Pons (tissue), 1 donor: ENCODE measurements at regions not wholly inside any gene's neighbourhood (a gene's known extent, or its start where the extent isn't known, plus 50 kb on each side); places are given as distances from the start of the nearest gene placed in this dataset.

Experiments
- DNase-seq: peaks from one replicate; pipeline ENCODE4 v3.0.0-alpha.2; 2016; ENCODE audit warnings: low spot score

DNA sequence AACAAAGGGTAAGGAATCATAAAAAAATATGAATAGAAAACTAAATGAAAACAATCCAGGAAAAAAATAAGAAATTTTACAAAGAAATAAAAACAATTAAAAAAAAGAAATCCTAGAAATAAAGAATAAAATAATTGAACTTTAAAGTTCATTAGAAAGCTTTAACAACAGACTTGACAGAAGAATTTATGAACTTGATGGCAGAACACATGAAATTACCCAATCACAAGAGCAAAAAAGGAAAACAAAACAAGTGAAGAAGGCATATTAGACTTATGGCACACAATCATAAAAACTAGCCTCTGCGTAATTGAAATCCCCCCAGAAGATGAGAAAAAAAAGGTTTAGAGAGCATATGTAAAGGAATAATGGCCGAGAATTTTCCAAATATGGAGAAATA is 802.5 kb upstream of the B3GALT2 start:
- DNase-seq, result no peak

DNA sequence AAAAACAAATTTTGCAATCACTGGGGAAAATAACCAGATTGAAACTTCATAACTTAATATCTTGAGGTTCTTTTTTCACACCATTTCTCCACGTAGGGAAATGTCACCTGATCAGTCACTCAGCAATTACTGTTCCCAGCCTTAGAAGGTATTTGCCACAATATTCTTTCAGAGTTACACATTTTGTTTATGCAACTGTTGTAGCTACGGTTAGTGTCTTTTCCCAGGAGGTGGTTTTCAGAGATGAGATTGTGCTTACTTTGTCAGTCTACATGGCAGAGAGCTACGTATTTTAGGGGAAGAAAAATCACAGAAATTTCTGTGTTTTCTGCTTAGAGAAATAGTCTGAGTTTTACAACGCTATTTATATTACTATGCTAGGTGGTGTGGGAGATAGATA is 792.8 kb upstream of the B3GALT2 start:
- DNase-seq, result no peak

DNA sequence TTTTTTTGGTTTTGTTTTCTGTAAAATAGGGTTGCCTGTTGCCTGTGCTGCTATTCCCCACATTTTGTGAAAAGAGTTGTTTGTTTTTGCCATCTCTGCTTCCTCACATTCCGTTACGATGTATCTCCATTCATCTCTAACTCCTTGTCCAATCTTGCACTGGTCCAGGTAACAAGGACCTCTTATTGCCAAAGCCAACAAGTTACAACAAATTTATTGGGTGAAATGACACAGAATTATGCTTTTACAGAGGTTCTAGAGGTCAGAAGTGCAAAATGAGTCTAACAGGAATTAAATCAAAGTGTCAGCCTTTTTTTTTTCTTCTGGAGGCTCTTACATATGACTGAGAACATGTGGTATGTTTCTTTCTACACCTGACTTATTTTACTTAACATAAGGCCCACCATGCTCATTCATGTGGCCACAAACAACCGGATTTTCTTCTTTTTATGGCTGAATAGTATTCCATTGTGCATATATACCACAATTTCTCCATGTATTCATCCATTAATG is 787.9 kb upstream of the B3GALT2 start:
- DNase-seq, result no peak

DNA sequence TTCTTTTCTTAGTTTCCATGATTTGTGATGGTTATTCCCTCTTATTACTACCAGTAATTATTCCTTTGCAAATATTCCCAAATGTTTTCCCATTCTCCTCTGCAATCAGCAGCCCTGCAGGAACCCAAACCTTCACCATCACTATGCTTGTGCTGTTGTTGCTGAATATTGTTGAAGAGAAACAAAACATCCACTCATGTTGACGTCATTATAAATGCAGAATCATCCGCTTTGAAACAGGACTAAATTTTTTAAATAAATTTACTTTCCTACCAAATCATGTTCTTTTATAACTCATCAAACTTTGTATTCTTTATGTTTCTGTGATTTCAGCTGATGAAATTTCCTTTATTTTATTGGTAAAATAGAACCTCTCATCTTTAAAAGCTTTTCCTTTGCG is 787.0 kb upstream of the B3GALT2 start:
- DNase-seq, result no peak

DNA sequence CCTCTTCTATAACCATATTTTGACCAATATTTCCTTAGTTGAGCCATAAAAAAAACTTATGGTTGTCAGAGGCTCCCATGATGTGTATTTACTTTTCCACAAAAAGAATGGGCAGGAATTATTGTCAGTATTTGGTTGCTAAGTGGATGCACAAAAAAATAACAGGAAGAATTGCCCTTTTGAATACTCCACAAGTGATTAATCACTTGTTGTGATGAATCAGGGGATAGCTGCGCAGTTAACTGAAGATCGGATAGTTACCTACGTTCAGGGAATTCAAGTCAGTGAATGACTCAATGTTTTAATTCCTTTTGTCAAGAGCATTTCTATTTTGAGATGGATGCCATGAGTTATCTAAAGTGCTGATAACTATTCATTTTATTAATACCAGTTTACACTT is 785.2 kb upstream of the B3GALT2 start:
- no peak for DNase-seq

DNA sequence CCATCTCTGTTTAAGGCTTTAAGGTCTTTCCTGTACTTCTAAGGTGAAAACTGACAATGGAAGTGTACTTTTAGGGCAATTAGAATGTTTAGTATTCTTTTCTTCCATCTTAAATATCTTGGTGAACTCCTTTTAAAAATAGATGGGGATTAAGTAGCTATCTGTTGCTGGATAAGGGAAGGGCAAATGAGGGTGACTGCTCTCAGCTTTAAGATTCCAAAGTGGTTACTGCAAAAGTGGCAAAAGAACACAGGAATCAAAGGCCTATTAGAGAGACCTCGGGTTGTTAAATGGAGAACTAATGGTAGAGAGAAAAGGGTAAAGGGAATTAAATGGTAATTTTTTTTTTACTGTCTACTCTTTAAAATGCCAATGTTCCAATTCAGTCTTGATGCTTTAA is 774.1 kb upstream of the B3GALT2 start:
- DNase-seq, result no peak

DNA sequence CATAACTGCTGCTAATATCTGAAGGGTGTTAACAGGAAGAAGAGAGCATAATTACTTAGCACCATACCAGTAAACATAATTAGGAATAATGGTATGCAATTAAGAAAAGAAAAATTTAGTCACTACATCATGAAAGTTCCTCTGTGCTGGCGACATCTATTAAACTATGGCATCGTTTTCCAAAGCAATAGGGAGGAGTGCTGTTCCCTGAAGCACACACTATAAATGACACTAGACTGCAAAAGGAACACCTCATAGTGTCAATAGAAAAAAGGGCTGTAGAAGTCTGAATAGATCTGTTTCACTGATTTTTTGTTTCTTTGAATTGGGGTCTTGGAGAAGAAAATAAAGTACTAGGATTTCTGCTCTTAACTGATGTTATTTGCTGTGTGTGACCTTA is 773.6 kb upstream of the B3GALT2 start:
- no peak for DNase-seq

DNA sequence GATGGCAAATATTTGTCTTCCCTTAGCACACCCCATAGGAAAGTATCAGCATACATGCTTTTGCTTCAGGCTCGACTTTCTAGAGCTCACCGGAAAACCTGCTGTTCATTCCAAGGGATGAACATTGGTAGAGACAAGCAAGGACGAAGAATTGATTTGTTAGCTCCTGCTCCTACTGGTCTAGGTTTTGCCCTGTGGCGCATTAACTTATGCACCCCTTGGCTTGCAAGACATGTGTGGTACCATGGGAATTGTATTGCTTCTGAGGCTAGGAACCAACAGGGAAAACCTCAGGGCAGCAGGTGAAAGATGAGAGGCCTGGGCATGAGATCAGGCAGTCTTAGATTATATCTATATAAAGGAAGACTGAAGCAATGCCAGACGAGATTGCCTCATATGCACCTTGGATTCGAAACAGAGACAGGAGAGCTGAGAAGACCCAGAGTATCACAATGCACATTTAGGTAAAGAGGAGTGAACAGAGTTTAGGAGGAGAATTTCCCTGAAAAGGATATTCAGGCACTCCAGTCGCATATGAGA is 771.2 kb upstream of the B3GALT2 start:
- no peak for DNase-seq

DNA sequence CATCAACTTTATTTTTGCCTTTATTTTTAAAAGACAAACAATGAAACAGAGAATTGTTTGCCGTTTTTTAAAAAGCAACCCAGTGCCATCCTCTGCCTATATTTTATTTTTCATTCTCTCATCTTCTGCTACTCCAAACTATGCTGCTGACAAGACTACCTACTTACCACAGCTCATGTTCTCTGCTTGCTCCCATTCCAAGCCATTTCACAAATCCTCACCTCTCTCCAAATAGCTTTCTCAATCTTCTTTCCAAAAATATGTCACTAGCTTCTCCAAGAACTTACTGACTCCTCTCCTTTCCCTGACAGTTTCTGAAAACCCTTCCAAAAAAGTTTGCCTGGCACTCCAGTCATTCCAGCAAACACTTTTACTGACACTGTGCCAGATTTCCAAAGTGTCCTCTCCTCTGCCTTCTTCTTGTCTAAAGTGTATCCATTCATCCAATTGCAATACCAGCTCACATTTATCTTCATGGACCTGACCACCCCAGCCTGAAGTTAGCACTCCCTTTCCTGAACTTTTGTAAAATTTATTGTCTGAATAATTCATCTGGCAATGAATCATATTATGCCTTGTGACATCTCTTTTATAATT is 766.5 kb upstream of the B3GALT2 start:
- DNase-seq, result no peak

DNA sequence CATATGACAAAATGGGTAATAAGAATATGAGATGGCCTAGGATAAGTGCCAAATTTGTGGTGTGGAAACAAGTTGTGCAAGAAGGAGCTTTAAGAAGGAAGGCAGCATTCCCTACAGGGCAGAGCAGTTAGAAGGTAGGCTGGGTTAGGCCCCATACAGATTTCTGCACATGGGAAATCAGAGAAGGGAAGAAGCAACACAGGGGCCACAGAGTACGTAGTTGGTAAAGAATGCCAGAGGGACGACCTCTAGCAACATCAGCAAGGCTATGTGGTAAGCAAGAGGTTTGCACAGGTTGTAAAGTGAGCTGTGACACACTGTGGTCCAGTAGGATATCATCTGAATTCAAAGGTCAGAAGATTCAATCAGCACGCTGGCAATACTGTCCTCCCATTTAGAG is 765.6 kb upstream of the B3GALT2 start:
- DNase-seq, result no peak

DNA sequence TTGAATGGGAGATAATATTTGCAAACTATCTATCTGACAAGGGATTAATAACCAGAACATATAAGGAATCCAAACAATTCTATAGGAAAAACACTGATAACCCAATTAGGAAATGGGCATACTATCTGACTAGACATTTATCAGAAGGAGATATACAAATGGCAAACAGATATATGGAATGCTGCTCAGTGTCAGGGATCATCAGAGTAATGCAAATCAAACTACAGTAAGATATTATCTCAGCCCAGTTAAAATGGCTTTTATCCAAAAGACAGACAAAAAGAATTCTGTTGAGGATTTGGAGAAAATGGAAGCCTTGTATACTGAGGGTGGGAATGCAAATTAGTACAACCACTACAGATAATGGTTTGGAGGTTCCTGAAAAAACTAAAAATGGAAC is 758.0 kb upstream of the B3GALT2 start:
- no peak for DNase-seq

DNA sequence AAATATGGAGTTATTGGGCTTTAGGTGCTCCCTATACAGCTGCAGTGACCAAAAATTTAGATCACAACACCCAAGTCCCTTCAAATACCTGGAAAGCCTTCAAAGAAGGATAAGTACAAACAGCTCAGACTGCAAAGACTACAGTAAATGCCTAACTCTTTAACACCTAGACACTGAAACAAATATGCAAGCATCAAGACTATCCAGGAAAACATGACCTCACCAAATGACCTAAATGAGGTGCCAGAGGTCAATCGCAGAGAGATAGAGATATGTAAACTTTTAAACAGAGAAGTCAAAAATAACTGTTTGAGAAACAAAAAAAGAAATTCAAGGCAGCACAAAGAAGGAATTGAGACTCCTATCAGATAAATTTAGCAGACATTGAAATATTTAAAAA is 753.8 kb upstream of the B3GALT2 start:
- no peak for DNase-seq

DNA sequence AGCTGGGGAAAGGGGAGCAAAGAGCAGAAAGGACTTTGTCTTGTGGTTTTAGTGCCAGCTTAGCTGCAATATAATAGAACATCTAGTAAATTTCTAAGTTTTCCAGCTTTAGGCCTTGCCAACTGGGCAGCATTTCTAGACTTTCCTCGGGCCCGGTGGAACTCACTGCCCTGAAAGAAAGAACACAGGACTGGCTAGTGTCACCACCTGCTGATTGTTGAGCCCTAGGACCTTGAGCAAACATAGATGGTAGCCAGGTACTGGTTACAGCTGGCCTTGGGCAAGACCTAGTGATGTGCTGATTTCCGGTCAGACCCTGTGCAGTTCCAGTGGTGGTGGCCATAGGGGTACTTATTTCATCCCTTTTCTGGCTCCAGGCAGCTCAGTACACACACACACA is 753.2 kb upstream of the B3GALT2 start:
- no peak for DNase-seq

DNA sequence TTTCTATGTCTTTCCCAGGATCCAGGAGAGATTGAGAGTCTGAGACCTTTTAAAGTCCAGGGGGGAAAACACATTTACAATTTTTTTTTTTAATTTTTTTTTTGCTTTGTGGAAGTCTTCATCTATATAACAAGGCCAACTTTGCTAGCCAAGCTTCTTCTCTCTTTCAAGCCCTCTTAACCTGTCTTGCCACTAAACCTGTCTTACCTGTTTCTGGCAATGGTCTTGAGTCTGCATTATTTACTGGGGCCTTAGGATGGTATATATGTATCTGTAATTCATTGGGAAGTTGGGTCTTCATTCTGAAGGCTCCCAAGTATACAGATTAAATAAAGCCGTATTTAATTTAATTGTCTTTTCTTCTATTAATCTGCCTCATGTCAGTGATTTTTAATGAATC is 750.9 kb upstream of the B3GALT2 start:
- DNase-seq, result no peak

DNA sequence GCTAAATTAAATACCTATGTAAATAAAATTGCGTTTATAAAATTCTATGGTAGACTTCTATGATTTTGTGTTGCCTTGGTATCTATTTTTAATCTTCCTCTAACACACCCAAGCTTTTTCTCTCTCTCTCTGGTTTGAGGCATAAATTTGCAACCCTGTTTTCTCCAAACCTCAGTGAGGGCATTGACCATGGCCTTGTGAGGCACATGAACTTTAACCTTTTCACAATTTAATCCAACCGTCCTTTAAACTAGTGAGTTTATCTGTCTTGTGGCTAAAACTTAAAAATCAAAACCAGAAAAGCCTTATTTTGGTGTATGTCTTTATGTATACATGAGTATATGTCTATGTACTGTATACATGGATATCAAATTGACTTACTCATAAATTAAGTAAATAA is 746.6 kb upstream of the B3GALT2 start:
- no peak for DNase-seq

DNA sequence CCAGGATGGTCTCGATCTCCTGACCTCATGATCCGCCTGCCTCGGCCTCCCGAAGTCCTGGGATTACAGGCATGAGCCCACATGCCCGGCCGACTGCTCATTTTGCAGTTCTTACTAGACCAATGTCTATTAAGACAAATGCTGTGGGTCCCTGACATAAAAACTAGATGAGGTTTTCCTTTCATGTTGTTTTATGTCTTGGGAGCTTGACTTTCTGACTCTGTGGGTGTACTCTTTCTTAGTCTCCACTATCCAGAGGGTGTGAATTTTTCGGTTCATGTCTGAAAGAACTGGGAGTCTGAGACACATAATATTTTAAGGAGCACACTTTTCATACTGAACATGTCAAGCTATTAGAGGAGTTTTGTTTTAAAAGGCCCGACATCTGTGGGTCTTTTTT is 744.9 kb upstream of the B3GALT2 start:
- no peak for DNase-seq

DNA sequence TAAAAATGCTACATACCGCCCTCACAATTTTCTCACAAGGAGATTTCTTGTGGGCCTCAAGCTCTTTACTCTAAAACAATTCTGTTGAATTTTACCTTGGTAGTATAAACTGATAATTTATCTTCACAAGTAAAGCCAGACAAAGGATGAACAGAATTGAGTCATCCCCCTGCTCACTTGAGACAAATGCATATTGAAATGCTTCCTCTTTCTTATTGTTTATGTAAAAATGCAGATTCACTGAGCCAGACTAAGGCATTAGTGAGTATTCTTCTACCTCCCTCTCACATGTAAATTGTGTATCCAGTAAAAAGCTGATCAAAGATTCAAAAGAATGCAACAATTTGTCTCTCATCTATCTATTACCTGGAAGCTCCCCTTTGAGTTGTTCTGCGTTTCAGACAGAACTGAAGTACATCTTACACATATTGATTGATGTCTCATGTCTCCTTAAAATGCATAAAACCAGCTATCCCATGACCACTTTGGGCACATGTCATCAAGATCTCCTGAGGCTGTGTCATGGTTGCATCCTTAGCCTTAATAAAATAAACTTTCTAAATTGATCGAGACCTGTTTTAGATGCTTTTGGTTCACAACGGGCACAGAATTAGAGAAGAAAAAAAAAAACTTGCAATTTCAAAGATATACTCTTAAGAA is 743.1 kb upstream of the B3GALT2 start:
- DNase-seq, result no peak

DNA sequence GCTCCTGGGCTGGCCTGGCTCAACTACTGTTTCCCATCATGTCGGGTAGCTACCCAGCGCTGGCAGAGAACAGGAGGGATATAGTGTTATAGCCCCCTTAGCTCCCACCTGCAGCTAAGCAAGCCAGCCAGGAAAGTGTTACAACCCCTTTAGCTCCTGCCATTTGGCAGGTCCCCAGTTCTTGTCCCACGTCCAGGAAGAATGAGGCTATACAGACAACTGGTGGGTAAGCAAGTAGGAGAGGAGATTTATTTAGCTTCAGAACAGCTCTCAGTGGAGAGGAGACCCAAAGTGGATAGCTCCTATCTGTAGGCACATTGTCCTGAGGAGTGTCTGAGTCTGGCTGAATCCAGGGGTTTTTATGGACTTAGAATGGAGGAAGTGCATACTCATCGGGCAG is 741.1 kb upstream of the B3GALT2 start:
- no peak for DNase-seq

DNA sequence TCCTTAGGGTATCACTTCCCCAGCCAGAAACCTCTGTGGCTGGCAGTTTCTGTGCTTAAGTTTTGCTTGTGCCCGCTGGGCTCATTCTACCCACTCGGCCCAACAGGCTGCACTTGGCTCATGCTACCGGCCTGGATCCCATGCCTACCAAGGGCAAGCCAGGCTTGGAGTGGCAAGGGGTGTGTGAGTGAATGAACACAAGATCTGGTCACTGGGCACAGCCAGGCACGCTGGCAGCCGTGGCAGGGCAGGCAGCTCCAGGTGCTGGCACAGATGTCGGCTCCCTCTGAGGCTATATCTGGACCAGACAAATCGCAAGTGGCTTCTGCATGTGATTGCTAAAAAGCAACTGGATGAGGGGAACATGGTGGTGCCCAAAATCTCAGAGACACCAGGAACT is 740.5 kb upstream of the B3GALT2 start:
- DNase-seq, result no peak

DNA sequence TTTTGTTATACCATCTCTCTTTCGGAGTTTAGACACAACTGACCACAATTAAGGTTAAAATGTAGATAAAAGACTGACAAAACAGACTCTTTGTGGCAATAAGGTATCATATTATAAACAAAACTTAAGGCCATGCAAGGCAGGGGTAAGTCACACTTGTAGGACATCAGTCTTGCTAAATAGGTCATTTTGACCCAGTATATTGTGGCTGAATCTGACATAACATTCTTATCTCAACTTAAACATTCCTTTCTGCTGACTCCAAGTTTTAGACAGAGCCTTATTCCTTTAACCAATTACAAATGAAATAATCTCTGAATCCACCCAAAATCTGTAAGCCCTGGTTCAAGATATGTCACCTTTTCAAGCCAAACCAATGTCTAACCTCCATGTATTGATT is 733.4 kb upstream of the B3GALT2 start:
- no peak for DNase-seq

DNA sequence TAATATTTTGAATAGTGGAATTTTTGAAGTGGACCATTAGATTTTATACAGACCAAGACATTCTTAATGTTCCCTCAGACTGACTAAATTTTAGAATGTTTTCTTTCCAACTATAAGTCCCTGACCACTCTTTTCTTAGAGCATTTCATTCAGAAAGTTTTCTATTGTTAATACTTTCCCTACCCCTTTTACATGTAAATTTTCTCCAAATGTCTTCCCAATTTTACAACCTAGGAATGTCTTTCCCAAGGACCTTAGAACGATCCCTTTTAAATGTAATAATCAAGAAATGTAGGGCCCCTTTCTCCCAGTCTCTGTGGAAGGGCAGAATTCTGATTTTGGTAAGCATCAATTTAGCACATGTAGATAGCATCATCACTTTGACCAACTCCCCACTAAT is 730.0 kb upstream of the B3GALT2 start:
- no peak for DNase-seq

DNA sequence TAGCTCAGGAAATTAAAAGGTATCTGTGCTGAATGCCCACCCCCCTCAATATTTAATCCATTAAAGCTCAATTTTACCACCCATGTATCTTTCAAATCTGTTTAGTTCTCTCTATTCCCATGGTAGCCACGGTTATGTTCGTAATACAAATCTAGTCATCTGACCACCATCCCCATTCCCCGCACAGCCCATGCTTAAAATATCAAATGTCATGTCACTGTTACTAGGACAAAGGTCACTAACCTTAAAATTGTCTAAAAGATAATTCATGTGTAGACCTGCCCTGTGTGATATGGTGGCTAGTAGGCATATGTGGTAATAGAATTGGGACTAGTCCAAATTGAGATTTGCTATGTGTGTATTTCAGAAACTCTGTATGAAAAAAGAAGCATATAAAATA is 728.5 kb upstream of the B3GALT2 start:
- DNase-seq, result no peak

DNA sequence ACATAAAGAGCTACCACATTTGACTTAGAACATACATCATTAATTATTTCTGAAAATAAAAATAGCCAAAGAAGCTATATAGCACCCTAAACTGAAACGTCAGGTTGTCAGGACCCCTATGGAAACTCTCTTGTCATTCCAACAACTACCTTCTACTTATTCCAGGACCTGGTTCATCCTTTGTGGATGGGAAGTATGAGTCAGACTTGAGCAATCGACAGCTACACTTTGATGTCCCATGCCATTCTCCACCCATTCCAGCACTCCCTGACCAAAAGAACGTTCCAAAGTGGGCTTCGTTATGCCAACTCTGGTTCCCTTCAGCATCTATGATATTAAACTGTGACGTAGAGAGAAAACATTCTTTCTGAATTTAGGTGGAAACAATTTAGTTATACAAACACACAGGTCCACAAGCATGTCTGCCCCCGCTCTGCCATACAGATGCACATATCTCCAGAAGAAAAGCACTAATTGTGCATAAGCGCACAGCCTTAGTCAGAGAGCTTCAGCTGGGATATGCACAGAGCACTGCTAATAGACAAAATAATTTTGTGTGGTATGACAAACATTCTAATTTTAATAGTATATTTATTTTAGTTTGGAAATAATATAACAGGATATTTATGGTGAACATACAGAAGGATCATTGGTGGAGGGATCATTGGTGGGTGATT is 723.1 kb upstream of the B3GALT2 start:
- no peak for DNase-seq
